Myocyte (in vitro differentiated cells): ENCODE measurements at regions not wholly inside any gene's neighbourhood (a gene's known extent, or its start where the extent isn't known, plus 50 kb on each side); places are given as distances from the start of the nearest gene placed in this dataset.

Experiments
- DNase-seq: peaks from one replicate; pipeline ENCODE4 v3.0.0-alpha.2; 2012; ENCODE audit warnings: low read depth

DNA sequence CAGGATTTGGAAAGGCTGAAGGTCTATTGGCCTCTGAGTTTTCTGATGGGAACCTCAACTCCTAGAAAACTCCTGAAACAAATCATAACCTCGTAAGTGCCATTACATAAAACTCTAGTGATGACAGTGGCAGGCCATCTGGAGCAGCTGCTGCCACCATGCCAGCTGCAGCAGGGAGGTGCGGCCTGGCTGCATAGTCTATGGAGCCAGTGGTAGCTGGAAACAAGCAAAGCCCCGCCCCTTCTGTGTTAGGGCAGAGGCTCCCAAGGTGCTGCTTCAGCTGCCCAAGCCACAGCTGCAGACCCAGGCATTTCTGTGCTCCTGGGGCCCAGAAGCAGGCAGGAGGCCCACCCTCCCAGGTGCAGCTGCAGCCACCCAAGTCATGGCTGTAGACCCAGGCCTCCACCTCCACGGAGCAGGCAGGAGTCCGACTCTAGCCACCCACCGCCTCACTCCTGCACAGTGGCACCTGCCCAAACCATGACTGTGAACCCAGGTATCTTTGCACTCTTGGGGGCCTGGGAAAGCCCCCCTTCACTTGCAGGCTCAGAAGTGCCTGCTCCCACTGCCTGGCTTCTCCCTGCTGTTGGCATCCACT, 254.1 kb upstream of the KCNJ16 start:
- DNase-seq: peak; percentile 81

DNA sequence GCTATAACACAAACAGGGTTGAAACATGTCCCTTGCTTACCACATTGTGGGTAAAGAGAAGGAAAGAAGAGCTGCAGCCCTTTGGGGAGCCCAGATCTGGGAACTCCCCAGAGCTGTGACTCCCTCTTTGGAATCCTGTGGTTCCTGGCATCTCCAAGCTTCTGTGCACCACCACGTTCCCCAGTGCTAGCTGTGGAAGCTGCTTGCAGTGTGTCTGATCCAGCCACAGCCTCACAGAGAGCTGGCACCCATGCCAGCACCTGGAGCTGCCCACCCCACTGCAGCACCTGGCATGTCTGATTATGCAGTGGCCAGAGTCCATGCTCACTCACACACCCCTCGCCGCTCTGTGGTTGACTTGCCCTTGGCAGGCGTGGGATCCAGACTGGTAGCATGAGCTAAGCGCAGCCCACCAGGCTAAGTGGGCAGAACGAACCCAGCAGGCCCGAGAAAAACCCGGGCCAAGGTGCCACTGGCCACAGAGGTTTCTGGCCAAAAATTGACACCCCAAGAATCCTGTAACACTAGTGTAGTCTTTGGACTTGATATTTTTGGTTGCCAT, 252.6 kb upstream of the KCNJ16 start:
- peak; percentile 72 for DNase-seq

DNA sequence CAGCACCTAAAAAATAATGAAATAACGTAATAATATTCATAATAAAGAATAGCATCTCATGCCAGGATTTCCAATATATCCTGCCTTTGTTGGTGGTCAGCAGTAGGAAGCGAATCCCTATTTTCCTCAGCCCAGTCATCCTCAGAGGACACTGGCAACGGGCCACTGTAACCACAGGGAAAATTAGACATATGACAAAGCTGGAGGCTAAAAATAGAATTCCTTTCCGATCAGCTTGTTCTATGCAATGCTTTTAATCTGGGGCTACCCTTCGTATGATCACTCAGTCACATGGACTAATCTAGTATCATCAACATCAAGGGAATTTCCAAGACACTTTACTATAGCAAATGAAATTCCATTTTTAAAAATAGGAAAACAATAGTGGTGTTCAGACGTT, 246.9 kb upstream of the KCNJ16 start:
- DNase-seq: peak; percentile 89

DNA sequence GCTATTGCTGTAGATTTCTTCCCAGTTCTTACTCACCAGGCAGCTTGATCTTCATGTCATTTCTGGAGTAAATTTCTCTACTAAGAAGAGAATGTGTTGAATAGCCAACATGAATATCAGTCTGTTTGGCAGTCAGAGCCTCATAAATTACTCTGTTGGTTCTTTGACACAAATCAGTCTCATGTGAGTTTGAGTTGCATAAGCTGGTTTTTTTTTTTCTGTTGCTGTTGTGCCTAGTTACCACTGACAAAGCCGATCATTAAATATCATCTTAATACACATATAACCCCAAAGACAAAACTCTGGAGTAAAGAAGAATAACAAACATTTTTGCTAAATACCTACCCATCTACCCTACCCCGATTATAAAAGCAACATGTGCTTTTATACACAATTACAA, 240.5 kb upstream of the KCNJ16 start:
- DNase-seq: no peak

DNA sequence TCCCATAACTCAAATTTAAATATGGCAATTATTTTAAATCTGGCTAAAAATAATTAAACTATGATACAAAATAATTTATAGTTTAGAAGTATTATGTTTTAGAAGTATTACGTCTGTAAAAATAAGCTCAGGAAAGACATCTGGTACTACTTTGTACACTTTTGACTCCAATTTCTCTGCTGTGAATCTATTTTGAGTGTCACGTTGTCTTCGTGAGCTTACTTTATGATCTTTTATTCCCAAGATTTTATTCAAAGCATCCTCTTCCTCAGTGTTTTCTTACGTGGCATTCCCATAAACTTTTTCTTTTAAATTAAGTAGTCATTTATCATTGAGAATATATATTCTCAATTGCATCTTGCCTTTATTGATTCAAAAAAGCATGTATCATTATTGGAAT, 223.3 kb upstream of the KCNJ16 start:
- no peak for DNase-seq

DNA sequence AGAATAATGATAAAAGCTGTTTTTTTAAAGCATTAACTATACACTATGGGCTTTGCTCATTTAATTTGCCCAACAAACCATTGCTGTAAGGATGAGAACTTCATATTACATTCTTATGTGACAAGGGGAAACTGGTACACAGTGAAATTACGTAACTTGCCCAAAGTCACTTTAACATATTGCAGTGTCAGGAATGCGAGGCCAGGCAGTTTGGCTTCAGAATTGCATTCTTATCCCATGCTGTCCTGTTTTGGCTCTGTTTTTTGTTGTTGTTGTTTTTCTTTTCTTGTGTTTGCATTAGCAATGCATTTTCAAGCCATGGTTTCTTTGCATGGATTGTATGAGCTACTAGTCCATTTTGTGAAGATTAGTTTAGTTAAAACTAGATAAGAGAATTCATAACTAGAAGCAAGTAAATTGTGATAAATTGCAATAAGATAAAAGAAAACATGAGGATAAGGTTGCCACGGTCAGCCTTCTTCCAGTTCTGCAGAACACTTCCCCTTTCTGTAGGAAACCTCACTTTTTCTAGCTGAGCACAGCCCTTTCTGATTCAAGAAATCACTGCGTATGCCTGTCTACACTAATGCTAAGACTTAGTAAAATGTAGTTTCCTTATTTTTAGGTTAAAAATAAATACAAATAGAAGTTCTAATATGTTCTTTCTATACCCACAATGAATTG, 221.3 kb upstream of the KCNJ16 start:
- DNase-seq: peak; percentile 35

DNA sequence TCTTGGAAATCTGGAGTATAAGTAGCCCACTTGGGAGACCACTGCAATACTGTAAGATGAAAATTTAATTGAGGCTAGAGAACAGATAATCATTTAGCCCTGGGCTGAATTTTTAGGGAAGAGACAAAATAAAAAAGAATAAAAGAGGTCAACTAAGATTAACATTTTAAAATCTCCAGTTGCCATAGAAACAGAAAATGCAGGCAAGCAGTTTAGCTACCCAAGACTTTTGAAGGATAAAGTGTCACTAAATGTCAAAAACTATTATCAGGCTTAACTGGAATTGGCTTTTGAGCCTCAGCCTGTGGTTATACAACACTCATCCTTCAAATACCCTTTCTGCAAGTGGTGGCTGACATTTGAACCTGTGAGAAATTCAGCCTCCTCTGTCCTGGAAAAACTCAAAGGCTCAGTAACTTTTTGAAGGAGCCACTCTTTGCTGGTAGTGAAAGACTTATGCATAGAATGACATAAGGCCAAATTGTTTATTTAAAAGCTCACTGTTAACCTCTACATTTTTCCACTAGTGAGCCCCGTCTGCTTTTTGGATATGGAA, 220.7 kb upstream of the KCNJ16 start:
- DNase-seq: peak; percentile 47

DNA sequence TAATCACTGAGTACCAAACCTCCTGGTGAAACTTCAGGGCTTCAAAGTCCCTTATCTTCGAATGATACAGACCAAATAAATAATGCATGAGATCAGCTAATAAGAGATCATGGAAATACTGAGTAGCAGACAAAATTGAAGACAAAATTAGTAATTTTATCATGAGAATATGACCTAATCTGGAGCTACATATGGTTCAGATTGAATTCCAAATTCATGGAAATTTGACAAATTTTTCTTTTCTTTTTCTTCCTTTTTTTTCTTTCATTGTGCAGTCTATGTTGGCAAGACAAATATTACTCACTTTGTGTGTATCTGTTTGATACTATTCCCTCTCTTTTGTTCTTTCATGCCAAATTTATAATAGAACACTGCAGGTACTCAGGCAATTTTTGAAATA, 218.1 kb upstream of the KCNJ16 start:
- no peak for DNase-seq

DNA sequence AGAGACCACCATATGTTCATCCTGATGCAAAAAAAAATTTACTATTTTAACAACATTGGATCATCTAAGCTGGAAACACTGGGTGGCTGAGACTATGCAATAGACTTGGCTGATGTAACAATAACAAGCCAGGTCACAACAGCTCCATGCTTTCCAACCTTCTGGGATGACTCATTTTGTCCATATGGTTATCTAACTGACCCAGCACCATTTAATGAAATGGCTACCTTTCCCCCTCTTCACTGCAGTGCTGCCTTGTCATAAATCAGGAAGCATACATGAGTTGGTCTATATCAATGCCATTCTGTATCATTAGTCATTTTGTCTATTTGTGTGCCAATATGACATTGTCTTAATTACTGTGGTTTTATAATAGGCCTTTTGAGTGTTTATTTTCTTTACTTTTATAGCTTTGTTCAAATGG, 217.6 kb upstream of the KCNJ16 start:
- DNase-seq: no peak

DNA sequence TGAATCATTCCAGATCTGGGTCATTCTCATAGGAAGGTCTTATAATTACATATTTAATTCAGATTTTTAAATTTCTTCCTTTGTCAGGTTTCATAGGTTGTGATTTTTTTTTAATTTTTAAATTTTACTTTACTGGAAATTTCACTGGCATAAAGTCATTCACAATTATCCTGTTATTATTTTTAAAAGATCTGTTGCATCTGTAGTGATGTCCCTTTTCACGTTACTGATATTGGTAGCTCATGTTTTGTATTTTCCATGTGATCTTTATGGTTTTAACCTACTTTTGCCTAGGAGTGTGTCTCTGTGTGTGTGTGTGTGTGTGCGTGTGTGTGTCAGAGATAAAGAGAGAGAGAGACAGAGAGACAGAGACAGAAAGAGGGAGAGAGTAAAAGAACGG, 216.6 kb upstream of the KCNJ16 start:
- no peak for DNase-seq

DNA sequence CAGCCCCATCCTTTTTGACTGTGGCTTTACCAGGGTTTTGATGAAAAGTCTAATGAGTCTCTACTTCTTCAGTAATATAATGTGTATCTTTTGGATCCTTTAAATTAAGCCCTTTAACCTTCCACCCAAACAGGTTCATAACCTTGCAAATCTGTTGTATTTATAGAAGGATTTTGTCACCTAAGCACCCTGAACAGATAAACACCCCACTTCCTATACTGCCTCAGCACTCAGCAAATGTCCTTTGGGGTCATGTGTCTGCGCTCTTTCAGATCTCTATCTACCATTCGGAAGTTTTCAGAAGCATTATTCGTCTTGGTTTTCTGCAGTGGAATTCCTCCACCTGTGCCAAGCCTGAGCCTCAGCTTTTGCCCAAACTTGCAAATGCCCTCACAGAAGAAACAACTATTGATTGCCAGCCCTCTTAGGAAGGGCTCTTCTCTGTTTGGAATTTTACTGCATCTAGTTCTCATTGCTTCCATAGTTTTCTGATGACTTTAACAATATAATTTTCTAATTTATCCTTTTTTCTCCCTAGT, 214.8 kb upstream of the KCNJ16 start:
- no peak for DNase-seq

DNA sequence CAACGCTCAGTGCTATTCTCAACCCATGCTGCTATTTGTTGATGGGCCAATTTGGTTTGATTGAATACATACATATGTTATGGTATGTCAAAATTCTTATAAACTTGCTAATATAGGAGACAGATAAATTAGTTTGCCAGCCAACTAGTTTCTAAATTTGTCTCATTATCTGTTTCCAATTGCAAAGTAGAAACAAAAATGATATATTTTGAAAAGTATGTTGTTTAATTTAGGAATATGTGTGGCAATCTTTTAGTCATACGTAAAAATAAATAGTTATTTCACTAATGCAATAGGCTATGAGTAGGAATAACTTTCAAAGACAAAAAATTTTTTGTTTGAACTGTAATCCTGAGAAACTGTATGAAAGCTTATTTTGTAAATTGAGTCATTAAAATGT, 210.6 kb upstream of the KCNJ16 start:
- no peak for DNase-seq

DNA sequence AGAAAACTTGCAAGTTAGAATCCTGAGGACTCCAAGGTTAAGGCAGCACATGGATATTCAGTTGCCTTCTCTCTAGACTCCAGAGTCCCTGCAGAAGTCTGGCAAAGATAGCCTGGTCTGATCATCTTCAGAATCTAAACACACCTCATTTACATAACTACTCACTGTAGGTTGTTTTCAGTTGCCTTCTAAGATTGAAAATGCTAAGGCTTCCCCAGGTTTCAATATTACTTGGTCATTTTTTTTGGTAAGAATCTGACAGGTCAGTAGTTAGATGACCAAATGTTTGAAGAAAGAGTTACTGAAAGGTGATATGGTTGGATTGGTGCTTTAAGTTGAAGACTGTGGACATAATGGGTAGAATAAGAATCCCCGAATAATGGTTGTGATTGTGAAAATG, 205.4 kb upstream of the KCNJ16 start:
- DNase-seq: no peak

DNA sequence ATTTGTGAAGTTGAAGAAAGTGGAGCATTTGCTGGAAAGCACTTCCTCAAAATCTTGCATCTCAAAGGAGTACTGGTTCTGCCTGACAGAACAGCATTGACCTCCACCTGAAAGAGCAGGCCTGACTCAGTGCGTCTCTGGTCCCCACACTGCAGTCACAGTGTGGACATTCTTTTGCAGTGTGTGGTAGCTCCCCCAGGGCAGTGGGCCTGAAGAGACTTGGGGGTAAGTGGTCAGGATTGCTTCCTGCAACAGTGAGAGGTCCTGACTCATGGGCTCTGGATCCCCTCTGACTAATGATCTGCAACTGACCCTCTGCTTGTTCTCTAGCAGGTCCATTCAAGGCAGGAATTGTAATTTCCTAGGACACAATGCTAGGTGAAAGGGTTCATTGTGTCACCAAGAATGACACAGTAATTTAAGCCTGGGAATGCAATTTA, 204.9 kb upstream of the KCNJ16 start:
- no peak for DNase-seq

DNA sequence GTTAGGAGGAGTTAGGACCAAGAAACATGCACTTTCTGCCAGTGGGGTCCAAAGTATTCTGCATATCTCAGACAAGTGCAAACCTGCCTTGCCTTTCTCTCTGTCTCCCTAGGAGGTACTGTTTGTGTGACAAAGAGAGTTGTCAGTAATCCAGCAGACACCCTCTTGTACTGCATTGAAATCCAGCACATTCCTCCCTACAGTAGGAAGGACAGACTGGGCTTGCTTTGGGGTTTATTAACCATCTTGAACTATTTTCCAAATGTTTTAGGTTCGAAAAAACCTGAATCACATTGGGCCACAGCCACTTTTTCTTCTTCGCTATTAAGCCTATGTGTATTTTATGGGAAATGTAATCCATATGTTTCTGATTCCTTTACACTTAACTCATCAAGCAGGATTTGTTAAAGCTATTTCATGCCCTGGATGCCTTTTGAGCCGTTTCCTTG, 204.2 kb upstream of the KCNJ16 start:
- DNase-seq: no peak

DNA sequence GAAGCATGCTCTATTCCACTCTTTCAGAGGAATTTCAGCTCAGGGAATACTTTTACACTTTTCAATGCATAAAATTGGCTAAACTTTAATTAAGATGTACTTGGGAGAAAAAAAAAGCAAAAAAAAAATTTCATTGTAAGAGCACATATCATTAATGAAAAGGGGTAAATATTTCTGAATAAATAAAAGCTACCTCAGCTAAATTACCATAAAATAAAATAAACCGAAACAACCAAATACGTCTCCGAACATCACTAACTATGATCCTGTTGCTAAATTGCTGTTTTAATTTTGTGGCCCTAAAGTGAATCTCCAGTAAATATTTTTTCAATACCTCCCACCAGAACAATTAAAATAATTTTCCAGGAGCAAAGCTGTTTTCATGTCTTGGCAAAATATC, 203.7 kb upstream of the KCNJ16 start:
- DNase-seq: no peak

DNA sequence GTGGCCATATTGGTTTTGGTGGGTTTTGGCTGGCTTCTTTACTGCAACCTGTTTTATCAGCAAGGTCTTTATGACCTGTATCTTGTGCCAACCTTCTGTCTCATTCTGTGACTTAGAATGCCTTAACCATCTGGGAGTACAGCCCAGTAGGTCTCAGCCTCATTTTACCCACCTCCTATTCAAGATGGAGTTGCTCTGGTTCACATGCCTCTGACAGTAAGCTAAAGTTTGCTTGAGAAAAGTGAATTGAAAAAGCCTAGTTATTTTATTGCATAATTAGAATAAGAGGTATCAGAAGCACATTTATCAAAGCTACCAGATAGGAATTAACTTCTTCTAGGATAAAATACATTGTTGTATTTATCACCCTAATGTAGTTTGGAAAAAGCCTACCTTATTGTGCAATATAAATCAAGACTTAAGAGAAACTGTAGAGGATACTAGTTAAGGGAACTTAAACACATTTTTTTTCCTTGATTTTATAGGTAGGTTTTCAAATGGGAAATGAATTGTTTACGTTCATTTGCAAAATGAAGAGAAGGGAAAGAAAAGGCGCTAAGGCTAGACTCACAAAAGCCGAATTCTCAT, 202.3 kb upstream of the KCNJ16 start:
- no peak for DNase-seq

DNA sequence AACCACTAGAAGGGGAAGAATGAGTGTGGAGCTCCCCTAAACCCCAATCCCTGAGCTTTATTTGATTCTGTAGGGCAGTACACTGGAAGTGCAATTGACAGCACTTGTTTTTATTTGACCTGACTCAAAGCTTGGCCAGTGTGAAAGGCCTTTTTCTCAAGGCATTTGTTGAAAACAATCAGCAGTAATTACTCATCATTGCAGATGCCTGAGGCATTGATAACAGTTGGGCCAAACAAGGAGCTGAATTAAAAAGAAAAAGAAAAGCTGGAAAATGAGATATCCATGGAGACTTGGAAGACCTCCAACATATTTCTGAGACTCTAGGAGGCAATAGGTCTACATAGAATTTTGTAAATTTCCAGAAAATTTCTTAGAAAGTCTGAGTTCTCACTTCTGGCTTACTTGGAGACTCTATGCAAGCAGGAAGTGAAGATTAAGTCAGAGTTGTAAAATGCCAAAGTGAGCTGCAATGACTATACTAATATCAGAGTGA, 200.8 kb upstream of the KCNJ16 start:
- no peak for DNase-seq

DNA sequence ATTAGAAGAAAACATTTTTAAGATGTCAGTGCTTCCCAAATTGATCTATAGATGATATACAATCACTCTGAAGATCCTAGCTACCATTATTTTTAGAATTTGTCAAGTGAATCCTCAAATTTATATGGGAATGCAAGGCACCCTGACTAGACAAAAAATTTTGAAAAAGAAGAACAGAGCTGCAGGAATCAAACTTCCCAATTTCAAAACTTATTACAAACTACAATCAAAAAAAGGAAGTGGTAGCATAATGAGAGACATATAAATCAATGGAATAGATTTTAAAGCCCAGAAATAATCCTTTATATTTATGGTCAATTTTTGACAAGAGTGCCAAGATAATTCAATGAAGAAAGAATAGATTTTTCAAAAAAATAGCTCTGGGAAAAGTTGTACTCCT, 198.3 kb upstream of the KCNJ16 start:
- DNase-seq: no peak

DNA sequence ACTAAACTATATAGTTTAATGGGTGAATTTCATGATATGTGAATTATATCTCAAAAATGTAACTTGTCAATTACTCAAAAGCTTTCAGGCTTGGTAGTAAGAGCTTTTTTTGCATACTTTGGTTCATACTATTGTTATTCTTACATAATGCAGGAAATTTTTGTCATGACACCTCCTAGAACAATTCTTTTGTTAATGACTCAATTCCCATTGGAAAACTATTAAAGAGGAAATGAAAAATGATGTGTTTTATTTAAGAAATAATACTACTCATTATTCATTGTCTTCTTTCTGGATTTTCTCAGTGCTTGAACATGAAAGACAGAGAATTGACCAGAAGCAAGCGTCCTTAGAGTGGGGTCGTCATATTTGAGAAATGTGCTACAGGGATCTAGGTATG, 196.4 kb upstream of the KCNJ16 start:
- DNase-seq: no peak

DNA sequence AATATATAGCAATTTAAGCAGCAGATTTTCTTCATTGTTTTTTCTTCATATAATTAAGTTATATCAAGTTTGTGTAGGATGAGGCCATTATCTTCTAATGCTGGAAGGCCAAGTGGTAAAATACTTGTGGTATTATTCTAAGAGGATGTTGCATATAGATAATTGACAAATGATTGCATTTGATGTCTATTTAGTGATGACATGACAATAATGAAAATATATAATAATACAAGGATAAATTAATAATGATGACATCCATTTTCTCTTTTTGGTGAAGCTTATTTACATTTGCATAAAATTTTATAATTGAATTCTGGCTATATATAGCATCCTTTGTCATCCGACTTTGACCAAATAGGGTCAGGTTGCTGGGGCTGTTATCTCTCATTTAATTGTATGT, 195.4 kb upstream of the KCNJ16 start:
- DNase-seq: no peak

DNA sequence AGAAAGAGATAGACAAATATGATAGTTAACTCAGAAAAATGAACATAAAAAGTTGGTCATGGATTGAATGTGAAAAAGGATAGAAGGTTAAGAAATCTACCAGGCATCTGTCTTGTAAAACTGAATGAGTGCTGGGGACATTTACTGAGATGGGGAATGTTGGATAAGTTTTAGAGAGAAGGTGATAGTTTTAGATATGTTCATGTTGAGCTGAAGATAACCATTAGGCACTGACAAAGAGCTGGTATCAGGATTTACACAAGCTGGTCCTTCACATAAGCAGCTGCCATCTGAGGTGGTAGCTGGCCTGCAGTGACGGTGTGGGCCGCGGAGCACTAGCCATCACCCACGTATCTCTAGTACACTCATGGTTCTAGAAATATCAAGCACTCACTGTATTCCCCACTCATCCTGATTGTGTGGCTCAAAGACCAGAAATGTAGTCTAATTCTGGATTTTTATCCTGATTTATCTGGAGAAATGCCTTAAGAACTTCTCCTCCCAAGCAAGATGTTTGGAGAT, 194.4 kb upstream of the KCNJ16 start:
- no peak for DNase-seq
